Vagina (tissue), 2 donors: ENCODE measurements at regions not wholly inside any gene's neighbourhood (a gene's known extent, or its start where the extent isn't known, plus 50 kb on each side); places are given as distances from the start of the nearest gene placed in this dataset.

ENCODE experiments used
- POLR2A ChIP-seq, 2 donors: fragments of 450-650 bp; IDR thresholded peaks; one replicate each; pipeline ENCODE4 v1.6.1; 2017; ENCODE audit warnings: antibody characterized with exemption in 2 of 2, mild to moderate bottlenecking in 2 of 2, moderate library complexity in 2 of 2
- POLR2AphosphoS5 ChIP-seq, 2 donors: sonication (generic); formaldehyde crosslinking; IDR thresholded peaks; one replicate each; pipeline ENCODE4 v1.9.0; 2017; ENCODE audit warnings: antibody characterized with exemption in 2 of 2, mild to moderate bottlenecking in 2 of 2, low read depth in 1 of 2; ENCODE audit not compliant: insufficient read depth in 1 of 2

DNA sequence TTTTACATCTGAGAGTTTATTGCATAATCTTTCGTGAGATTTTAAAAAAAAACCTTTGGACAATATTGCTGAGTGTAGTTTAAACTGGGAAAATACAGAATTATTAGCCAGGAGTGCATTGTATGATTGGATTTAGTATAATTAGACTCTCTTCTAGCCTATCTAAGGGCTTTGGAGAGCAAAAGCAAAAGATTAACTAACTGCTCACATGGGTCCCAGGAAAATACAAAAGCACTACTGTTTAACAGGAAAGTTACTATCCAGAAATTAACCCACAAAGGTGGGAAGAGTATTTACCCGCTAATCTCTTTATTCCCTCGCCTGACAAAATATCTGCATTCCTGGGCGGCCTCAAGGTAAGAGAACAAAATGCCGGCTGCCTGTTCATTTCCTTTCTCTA lies 309.5 kb downstream of the ATXN7L3B start:
- TF ChIP-seq POLR2A (IDR thresholded peaks at IDR 0.05) = no peak
- no peak for TF ChIP-seq POLR2AphosphoS5 (IDR thresholded peaks at IDR 0.05; ENCODE audit: insufficient read depth in 1 of 2, low read depth in 1 of 2)
